Astrocyte (in vitro differentiated cells and primary cell): ENCODE measurements at regions not wholly inside any gene's neighbourhood (a gene's known extent, or its start where the extent isn't known, plus 50 kb on each side); places are given as distances from the start of the nearest gene placed in this dataset.
"Not testable (repeated sequence)": the region's sequence is repeated elsewhere in the genome, so short reads cannot be mapped to it uniquely, and the experiment has no call there.

ENCODE experiments used
- EZH2 ChIP-seq: IDR thresholded peaks from 2 replicates; pipeline ENCODE4 v1.6.1; 2012; ENCODE audit warnings: mild to moderate bottlenecking, low read length, inconsistent platforms; ENCODE audit not compliant: insufficient read depth
- TF ChIP-seq, protein P1 (sequence below): IDR thresholded peaks from 2 replicates; pipeline ENCODE4 v1.5.1; 2011; ENCODE audit warnings: low read depth, mild to moderate bottlenecking, inconsistent platforms, low read length, moderate library complexity; ENCODE audit not compliant: insufficient read depth

DNA sequence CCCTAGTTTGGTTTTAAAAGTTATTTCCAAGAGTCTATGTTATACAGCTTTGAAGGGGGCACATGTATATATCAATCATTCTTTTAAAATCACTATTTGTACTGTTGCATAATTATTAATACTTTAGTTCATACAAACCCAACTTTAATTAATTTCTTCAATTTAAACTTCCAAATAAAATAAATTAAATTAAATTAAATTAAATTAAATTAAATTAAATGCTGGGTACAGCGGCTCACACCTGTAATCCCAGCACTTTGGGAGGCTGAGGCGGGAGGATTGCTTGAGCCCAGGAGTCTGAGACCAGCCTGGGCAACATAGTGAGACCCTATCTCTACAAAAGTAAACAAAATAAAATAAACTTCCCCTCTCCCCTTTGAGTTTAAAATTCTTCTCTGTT is 98.9 kb upstream of the MYO10 start:
- TF ChIP-seq, protein P1, sequence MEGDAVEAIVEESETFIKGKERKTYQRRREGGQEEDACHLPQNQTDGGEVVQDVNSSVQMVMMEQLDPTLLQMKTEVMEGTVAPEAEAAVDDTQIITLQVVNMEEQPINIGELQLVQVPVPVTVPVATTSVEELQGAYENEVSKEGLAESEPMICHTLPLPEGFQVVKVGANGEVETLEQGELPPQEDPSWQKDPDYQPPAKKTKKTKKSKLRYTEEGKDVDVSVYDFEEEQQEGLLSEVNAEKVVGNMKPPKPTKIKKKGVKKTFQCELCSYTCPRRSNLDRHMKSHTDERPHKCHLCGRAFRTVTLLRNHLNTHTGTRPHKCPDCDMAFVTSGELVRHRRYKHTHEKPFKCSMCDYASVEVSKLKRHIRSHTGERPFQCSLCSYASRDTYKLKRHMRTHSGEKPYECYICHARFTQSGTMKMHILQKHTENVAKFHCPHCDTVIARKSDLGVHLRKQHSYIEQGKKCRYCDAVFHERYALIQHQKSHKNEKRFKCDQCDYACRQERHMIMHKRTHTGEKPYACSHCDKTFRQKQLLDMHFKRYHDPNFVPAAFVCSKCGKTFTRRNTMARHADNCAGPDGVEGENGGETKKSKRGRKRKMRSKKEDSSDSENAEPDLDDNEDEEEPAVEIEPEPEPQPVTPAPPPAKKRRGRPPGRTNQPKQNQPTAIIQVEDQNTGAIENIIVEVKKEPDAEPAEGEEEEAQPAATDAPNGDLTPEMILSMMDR, result not testable (repeated sequence)
- TF ChIP-seq EZH2, result not testable (repeated sequence)
